HG03103 (cell line): ENCODE measurements at regions not wholly inside any gene's neighbourhood (a gene's known extent, or its start where the extent isn't known, plus 50 kb on each side); places are given as distances from the start of the nearest gene placed in this dataset.

Experiments
- ATAC-seq: cut with Tn5 transposase; IDR thresholded peaks from one replicate; pipeline ENCODE4 v1.9.1; 2021; ENCODE audit warnings: low read depth; ENCODE audit not compliant: unreplicated experiment

DNA sequence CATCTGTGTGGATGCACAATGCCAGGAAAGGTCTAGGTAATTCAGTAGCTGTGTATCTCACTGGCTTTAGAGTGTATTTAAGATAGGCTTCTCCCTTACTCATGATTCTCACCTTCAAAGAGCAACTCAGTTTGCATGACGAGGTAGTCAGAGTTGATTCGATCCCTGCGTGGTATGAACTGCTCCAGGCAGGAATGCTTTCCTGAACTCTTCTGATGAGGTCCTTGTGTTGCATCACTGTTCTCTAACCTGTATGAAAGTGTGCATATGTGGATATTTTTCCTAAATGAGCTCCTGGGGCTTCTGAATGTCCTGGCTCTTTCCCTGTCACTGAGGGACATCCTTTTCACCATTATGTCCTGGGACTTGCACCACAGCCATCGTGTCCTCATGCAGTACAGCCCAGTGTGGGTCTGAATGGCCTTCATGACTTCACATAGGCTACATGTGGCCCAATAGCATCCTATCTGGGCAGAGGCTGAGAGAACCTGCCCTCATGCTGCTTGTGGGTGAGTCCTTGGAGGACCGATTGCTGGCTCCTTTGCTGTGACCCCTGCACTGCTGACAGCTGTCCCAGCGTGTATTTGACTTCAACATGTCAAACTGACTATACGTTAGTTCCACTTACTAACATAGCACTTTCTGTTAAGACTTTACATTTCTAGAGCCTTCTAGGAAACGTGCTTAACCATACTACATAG, 65.3 kb upstream of the WDR1 start:
- no peak for ATAC-seq

DNA sequence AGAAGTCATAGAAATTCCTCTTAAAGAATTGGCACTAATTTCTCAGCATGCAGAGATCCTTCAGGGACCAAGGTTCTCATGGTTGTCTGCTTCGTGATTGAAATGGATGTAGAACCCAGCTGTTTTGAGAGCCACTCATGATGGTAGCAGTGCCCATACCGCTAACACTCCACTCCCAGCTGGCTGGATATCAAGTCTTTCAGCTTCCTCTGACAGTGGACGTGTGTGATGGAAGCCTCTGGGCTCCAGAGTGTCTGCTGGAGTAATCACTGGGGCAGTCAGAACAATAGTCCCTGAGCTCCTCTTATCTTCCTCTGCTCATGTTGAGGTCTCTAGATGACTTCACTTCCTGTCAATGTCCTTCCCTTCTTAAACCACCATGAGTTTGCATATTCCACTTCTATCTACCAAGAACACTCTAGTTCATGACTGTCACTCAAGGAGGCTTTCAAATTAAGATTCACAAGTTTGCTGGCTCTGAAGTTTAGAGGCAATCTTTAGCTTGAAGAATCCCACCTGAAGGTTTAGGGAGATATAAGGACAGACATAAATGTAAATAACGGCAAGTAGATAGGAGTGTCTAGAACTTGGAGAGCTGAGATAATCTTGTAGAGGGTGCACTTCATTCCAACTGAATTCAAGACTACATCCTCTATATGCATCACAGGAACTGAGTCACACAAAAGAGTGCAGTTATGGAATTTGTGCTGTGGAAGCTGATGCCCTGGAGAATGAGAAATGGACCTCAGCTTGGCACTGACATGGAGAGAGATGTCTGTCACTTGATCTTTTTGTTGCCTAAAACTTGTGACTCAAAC, 64.5 kb upstream of the WDR1 start:
- peak; percentile 97 for ATAC-seq

DNA sequence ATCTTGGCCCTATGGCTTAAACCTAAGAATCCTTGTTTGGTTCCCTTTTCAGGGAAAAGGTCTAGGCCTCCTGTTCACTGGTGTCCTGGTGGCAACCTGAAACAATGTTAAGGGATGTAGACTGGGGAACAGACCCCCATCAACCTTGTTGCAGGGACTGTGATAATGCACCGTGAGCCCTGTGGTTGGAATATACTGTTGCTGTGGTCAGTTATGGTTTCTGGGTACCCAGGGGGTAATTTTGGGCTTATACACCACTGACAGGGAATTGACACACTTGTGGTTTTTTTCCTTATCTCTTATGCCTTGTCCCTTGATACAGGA, 64.0 kb upstream of the WDR1 start:
- peak; percentile 10 for ATAC-seq

DNA sequence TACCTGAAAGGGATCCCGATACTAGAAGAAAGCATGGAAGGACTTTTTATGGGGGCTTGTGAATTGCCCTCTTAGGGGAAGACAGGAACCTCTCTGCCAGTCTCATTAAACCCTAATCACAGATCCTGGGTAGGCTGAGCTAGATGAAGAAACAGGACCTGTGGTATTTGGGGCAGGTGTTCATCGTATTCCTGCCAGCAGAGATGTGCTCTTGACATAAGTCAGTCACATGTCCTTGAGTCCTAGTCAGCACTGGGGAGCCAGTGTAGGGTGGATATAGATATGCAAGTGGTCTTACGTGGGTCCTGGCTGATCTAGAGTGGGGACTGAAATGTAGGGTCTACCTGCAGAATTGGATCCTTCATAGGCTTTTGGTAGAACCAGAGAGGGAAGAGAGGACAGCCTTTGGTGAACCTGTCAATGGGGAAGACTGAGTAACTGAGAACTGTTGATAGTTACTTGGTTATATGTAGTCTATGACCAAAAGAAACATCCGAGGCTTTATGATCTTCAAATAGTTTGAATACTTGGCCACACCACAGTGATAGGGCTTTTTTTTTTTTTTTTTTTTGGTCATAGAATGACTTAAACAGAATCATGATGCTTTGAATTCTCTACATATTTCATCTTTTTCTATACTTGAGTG, 63.5 kb upstream of the WDR1 start:
- ATAC-seq: no peak

DNA sequence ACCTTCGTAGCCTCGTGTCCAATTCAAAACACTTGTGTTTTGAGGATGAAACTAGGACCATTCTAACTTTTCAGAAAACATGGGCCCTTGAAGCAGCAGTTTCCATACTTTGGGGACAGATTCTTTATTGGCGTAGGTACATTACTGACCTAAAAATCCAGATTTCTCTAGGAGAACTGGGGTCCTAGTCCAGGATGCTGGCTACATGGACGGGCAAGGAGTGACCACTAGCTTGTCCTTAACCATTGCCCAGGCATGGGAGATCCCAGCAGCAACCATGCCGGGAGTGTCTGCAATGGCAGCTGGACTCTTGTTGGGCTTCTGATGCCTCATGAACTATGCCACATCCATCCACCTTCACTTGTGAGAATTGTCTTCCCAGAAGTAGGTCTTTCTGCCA, 62.2 kb upstream of the WDR1 start:
- no peak for ATAC-seq

DNA sequence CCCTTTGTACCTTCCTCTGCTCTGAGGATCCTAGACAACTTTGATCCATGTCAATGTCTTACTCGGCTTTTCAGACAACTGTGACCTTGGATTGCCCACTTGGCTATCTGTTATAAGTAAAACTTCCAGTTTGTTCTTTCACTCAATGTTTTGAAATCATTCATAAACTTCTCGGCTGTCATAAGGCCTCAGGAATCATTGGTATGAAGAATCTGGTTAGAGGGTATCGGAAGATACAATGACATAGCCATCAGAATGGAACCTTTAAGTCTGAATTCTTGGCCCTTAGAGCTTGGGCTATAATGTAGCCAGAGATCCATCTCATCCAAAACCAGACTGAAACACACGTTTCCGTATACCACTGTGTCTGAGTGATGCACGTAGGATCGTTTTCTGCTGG, 59.0 kb upstream of the WDR1 start:
- ATAC-seq: no peak

DNA sequence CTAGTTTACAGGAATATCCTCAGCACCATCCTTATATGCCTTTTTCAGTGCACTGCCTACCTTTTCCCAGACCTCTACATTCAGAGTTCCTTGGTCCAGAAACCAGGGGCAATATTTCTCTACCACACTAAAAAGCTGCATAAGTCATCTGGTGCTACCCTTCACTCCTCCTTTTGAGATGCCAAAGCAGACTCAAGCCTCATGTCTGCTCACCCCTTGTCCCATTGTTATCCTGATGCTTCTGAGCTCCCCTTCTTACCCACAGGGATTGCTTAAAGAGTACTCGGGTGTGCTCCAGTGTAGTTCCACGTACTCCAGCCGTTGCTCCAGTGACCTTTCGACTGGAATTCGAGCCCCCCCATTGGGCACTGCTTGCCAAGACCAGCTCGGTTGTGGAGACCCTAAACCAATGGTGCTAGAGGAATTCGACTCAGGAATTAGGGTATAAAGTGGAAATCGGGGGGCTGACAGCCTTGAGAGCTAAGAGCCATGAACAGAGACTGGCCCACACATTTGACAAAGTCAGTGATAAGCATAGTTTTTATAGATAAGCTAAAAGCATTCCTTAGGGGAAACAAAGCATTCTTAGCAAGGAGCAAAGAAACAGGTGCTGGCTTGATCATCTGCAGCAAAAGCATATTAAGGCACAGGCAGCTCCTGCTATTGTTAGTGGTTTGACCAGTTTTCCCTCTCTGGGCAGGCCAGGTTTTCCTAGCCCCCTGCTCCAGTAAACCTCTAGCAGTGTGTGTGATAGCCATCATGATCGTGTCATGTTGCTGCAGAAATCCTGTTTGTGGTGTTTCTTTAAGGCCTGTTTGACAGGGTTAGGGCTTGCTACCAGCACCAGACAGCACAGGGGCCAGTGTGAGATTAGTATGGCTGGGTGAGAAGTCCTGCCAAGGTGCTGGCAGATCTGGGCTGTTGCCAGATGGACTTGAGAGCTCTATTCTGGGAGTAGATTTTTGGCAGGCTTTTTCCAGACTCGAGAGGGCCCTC, 57.5 kb upstream of the WDR1 start:
- no peak for ATAC-seq

DNA sequence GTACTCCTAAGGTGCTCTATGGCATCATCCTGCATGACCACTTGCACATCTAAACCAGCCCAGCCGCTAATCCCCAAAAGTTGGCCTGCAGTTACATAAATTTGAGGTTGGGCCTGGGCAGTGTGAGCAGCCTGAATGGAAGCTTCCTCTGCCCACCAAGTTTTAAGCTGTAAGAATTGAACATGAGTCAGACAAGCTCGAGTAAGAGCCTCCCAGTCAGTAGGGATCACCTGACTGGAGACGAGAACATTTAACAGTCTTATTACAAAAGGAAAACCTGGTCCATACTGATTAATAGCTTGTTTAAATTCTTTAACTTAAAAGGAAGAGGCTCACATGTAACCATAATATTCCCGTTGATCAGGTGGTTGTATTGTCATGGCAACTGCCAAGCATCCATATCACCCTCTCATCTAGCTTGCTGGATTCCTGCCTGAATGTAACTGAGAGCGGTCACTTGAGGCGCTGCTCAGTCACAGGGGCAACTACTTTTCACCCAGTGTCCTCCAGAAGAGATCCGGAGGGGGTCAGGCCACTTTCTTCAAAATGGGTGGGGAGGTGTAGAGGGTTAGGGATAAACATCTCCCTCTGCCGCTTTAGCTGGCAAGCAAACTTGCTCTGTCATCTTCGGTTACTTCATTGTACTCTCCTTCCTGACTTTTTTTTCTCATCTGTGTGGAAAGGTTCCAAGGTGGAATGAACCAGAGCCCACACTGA, 56.6 kb upstream of the WDR1 start:
- no peak for ATAC-seq

DNA sequence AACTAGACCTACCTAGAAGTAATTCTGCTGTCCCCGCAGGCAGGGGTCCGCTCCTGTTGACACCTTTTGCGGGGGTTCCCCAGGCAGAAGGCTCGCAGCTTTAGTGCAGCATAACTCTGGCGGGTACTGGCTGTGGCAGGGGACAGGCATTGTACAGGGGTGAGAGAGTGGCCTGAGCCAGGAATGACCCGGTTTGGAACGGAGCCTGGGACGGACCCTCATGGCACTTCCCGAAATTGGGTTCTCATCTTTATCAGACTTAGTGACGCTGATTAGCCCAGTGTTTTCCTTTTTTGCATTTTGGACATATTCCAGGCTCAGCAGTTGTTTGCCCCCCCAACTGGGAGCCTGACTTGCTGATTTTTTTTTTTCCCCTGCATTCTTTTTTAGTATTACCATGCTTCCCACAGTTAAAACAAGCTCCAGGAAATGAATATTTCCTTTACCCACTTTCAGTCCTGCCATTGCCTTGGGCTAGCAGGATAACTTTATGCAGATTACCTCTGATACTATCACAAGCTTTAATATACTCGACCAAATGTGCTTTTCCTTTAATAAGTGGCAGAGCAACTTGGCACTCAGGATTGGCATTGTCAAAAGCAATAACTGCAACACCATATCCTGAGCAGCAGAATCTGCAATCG, 55.8 kb upstream of the WDR1 start:
- no peak for ATAC-seq

DNA sequence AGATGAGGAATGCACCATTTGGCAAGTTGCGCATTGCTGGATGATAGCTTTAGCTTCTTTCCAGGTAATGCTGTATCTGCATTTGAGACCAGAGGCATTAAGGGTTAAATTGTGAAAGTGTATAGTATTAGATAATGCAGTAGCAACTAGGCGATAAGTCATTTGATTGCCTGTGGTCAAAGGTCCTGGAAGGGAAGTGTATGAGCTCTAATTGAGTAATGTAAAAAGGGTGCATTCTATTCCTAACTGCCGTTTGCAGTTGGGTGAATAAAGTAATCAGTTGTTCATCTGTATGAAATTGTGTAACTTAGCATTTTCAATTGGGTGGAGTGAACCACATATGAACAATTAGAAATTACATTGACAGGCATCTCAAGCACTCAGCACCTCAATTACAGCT, 54.5 kb upstream of the WDR1 start:
- ATAC-seq: no peak

DNA sequence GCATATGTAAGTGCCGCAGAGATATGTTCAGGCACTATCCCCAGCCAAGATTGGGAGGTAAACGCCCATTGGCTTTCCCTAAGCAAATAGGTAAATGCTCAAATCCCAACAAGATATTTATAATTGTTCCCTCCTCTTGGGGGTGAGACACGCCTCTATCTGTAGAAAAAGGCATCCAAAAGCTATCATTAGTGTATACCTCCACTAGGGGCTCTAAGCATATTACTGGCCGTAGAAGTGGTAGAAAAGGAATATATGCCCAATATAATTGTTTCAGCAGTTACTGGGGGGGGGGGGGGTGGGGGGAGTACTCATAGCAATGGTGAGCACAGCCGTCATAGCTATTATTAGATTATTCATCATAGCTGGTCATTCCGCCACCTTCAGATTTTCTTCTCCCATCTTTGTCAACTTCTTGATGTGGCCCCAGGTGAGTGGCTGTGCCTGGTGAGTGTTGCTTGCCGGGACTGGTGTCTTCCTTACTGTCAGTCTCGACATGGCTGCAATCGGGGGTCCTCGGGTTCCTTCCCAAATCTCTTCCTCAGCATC, 53.3 kb upstream of the WDR1 start:
- no peak for ATAC-seq

DNA sequence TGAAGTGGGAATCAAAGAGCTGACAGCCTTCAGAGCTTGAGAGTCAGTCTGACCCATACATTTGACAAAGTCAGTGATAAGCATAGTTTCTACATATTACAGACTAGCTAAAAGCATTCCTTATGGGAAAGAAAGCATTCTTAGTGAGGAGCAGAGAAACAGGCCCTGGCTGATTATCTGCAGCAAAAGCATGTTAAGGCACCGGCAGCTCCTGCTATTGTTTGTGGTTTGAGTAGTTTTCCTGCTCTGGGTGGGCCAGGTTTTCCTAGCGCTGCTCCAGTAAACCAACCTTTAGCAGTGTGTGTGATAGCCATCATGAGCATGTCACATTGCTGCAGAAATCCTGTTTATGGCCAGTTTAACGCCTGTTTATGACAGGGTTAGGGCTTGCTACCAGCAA, 51.6 kb upstream of the WDR1 start:
- ATAC-seq: no peak

DNA sequence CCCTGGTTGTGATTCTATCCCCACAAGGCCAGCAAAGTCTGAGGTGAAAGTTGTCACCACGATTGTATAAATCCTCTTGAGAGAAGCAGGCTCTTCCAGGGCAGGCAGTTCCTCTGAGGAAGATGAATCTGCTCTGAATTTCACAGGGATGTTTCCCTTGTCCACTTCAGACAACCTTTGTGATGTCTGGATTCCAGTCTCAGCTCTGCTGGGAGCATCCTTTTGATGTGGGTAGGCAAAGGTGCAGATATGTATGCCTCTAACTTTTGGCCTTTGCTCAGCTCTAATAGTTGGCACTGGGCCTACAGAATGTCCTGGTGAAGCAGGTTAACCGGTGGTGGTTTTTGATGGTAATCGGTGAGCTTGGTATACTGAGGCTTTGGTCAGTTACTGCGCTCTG, 50.6 kb upstream of the WDR1 start:
- no peak for ATAC-seq
